H9 (cell line): ENCODE measurements at regions not wholly inside any gene's neighbourhood (a gene's known extent, or its start where the extent isn't known, plus 50 kb on each side); places are given as distances from the start of the nearest gene placed in this dataset.

Experiments
- DNase-seq: peaks from one replicate; pipeline ENCODE4 v3.0.0-alpha.2; 2017
- H2AFZ ChIP-seq: one replicate; pipeline ENCODE4 v1.6.1; 2013; ENCODE audit warnings: mild to moderate bottlenecking, low read length, control low read depth, moderate library complexity
- H2AK5ac ChIP-seq: 2 replicates; pipeline ENCODE4 v1.6.1; 2013; ENCODE audit warnings: low read length, control low read depth, mixed read lengths; ENCODE audit not compliant: insufficient read length
- H2BK120ac ChIP-seq: one replicate; pipeline ENCODE4 v1.6.1; 2013; ENCODE audit warnings: low read depth, mild to moderate bottlenecking, low read length, control low read depth, inconsistent platforms; ENCODE audit not compliant: poor library complexity, severe bottlenecking
- H2BK12ac ChIP-seq: 2 replicates; pipeline ENCODE4 v1.6.1; 2013; ENCODE audit warnings: low read length, control low read depth, mixed read lengths, low read depth; ENCODE audit not compliant: insufficient read length
- H2BK15ac ChIP-seq: 2 replicates; pipeline ENCODE4 v1.6.1; 2013; ENCODE audit warnings: low read depth, low read length, control low read depth
- H2BK20ac ChIP-seq: one replicate; pipeline ENCODE4 v1.6.1; 2013; ENCODE audit warnings: low read depth, mild to moderate bottlenecking, low read length, control low read depth, inconsistent platforms; ENCODE audit not compliant: poor library complexity, severe bottlenecking
- H2BK5ac ChIP-seq: 2 replicates; pipeline ENCODE4 v1.6.1; 2013; ENCODE audit warnings: low read length, control low read depth, mixed read lengths; ENCODE audit not compliant: insufficient read length
- H3K14ac ChIP-seq: 2 replicates; pipeline ENCODE4 v1.6.1; 2013; ENCODE audit warnings: low read length, control low read depth; ENCODE audit not compliant: insufficient read depth
- H3K18ac ChIP-seq: 2 replicates; pipeline ENCODE4 v1.6.1; 2013; ENCODE audit warnings: low read depth, mild to moderate bottlenecking, mixed read lengths, low read length, control low read depth; ENCODE audit not compliant: insufficient read length
- H3K23ac ChIP-seq: 2 replicates; pipeline ENCODE4 v1.6.1; 2013; ENCODE audit warnings: low read length, control low read depth, mixed read lengths, low read depth; ENCODE audit not compliant: insufficient read length
- H3K23me2 ChIP-seq: 2 replicates; pipeline ENCODE4 v1.6.1; 2013; ENCODE audit warnings: low read depth, mild to moderate bottlenecking, mixed read lengths, low read length, control low read depth; ENCODE audit not compliant: insufficient read length, poor library complexity, severe bottlenecking
- H3K27ac ChIP-seq: 2 replicates; pipeline ENCODE4 v1.5.1; 2013; ENCODE audit warnings: low read length, control low read depth, mixed read lengths, low read depth; ENCODE audit not compliant: insufficient read length
- H3K27me3 ChIP-seq: 2 replicates; pipeline ENCODE4 v1.6.1; 2013; ENCODE audit warnings: low read length, control low read depth, inconsistent platforms; ENCODE audit not compliant: insufficient read depth
- H3K4ac ChIP-seq: 2 replicates; pipeline ENCODE4 v1.6.1; 2013; ENCODE audit warnings: low read depth, mild to moderate bottlenecking, control low read depth, inconsistent platforms, low read length, moderate library complexity
- H3K4me1 ChIP-seq: 2 replicates; pipeline ENCODE4 v1.6.1; 2013; ENCODE audit warnings: low read length, control low read depth, inconsistent platforms; ENCODE audit not compliant: insufficient read depth
- H3K4me2 ChIP-seq: 2 replicates; pipeline ENCODE4 v1.6.1; 2013; ENCODE audit warnings: low read length, control low read depth, mixed read lengths; ENCODE audit not compliant: insufficient read length, insufficient read depth
- H3K56ac ChIP-seq: 2 replicates; pipeline ENCODE4 v1.6.1; 2013; ENCODE audit warnings: low read depth, mild to moderate bottlenecking, mixed read lengths, low read length, control low read depth; ENCODE audit not compliant: insufficient read length
- H3K79me1 ChIP-seq: 2 replicates; pipeline ENCODE4 v1.6.1; 2013; ENCODE audit warnings: low read depth, mild to moderate bottlenecking, moderate library complexity, low read length, control low read depth, inconsistent platforms; ENCODE audit not compliant: insufficient read depth, poor library complexity, severe bottlenecking
- H3K79me2 ChIP-seq: 2 replicates; pipeline ENCODE4 v1.6.1; 2013; ENCODE audit warnings: low read length, control low read depth, inconsistent platforms; ENCODE audit not compliant: insufficient read depth
- H3K9ac ChIP-seq: 2 replicates; pipeline ENCODE4 v1.6.1; 2013; ENCODE audit warnings: low read length, control low read depth, mixed read lengths; ENCODE audit not compliant: insufficient read length; ENCODE audit errors: extremely low read depth
- H3K9me3 ChIP-seq: one replicate; pipeline ENCODE4 v1.6.1; 2013; ENCODE audit warnings: low read depth, low read length, inconsistent platforms; ENCODE audit not compliant: control insufficient read depth
- H3T11ph ChIP-seq: one replicate; pipeline ENCODE4 v1.6.1; 2013; ENCODE audit warnings: mild to moderate bottlenecking, low read length, control low read depth, inconsistent platforms
- H4K20me1 ChIP-seq: one replicate; pipeline ENCODE4 v1.6.1; 2013; ENCODE audit not compliant: control insufficient read depth, insufficient read length, insufficient read depth
- H4K5ac ChIP-seq: 2 replicates; pipeline ENCODE4 v1.6.1; 2013; ENCODE audit warnings: low read depth, mild to moderate bottlenecking, mixed read lengths, low read length, control low read depth; ENCODE audit not compliant: insufficient read length
- H4K8ac ChIP-seq: replicated peaks from 2 replicates; pipeline ENCODE4 v1.6.1; 2013; ENCODE audit warnings: low read length, control low read depth, mixed read lengths, low read depth; ENCODE audit not compliant: insufficient read length
- H4K91ac ChIP-seq: 2 replicates; pipeline ENCODE4 v1.6.1; 2013; ENCODE audit warnings: low read depth, mild to moderate bottlenecking, moderate library complexity, mixed read lengths, low read length, control low read depth; ENCODE audit not compliant: insufficient read length
- H3K27ac Mint-ChIP-seq, 3 experiments: 2 replicates in 2 of 3; 3 replicates in 1 of 3; pipeline ENCODE4 v1.8.0; 2020 to 2021; ENCODE audit warnings: mixed read lengths in 3 of 3, mild to moderate bottlenecking in 1 of 3, moderate library complexity in 1 of 3
- H3K27me3 Mint-ChIP-seq: 2 replicates; pipeline ENCODE4 v1.8.0; 2021; ENCODE audit warnings: low read depth, mild to moderate bottlenecking, moderate library complexity, mixed read lengths
- H3K36me3 Mint-ChIP-seq, 3 experiments: 2 replicates in 2 of 3; 3 replicates in 1 of 3; pipeline ENCODE4 v1.8.0; 2020 to 2021; ENCODE audit warnings: low read depth in 3 of 3, mixed read lengths in 3 of 3; ENCODE audit not compliant: insufficient read depth in 1 of 3
- H3K4me1 Mint-ChIP-seq, 2 experiments: 2 replicates each; pipeline ENCODE4 v1.8.0; 2020; ENCODE audit warnings: mixed read lengths in 2 of 2
- H3K4me3 Mint-ChIP-seq, 2 experiments: 2 replicates in 1 of 2; 3 replicates in 1 of 2; pipeline ENCODE4 v1.8.0; 2020 to 2021; ENCODE audit warnings: mild to moderate bottlenecking in 2 of 2, mixed read lengths in 2 of 2, moderate library complexity in 1 of 2
- H3K9me3 Mint-ChIP-seq, 2 experiments: 2 replicates in 1 of 2; 3 replicates in 1 of 2; pipeline ENCODE4 v1.8.0; 2020; ENCODE audit warnings: mild to moderate bottlenecking in 2 of 2, mixed read lengths in 2 of 2, moderate library complexity in 1 of 2
- CTCF ChIP-seq: fragments of 200-600 bp; sonication (generic); conservative IDR thresholded peaks from 3 replicates; pipeline ENCODE4 v1.8.0; 2021; ENCODE audit warnings: antibody characterized with exemption, mild to moderate bottlenecking
- WGBS: extraction: QIAGEN DNeasy Blood & Tissue Kit; methylation state at CpG from one replicate; pipeline ENCODE4 v1.1.7; 2013; ENCODE audit warnings: missing lambda C conversion rate, low lambda C conversion rate, mixed read lengths; ENCODE audit not compliant: insufficient read length; ENCODE audit errors: extremely low coverage; 5-methylcytosine and 5-hydroxymethylcytosine counted together

GRCh38 chr12:92224685-92225331 is 79.2 kb upstream of the BTG1 start:
- Histone ChIP-seq H2BK20ac (no peak overlapping the region), H3K9me3 (no peaks in the 10 kb centered on the region), H3K4me2 (peak overlapping the region; percentile 1), H3K14ac (no peak overlapping the region), H3K4me1 (peaks cover 3% of the 10 kb centered on the region; the same call in 1 of the 2 replicates), H2AFZ (no peak overlapping the region), H4K8ac (no peak overlapping the region), H3K18ac (no peak overlapping the region), H3K27ac (peak overlapping the region; percentile 5), H2BK120ac (no peak overlapping the region), H3T11ph (no peak overlapping the region), H3K27me3 (no peaks in the 10 kb centered on the region), H4K5ac (no peak overlapping the region), H2AK5ac (no peak overlapping the region), H2BK12ac (no peak overlapping the region), H2BK5ac (no peak overlapping the region), H3K23me2 (no peaks in the 10 kb centered on the region), H3K4ac (no peak overlapping the region), H2BK15ac (no peak overlapping the region), H3K23ac (no peak overlapping the region), H3K79me2 (no peaks in the 10 kb centered on the region), H3K79me1 (no peaks in the 10 kb centered on the region), H3K56ac (no peak overlapping the region), H3K9ac (no peak overlapping the region), H4K91ac (no peak overlapping the region), H4K20me1 (no peaks in the 10 kb centered on the region)
- no peak for TF ChIP-seq CTCF
- Mint-ChIP-seq H3K36me3 (no peaks in the 10 kb centered on the region), H3K9me3 (no peaks in the 10 kb centered on the region; a peak in 1 of 5 replicates), H3K27me3 (no peaks in the 10 kb centered on the region), H3K27ac (peak overlapping the region in 2 of 3 experiments; percentile 12 to 76; a peak in 5 of 7 replicates), H3K4me1 (peaks cover 30 to 32% of the 10 kb centered on the region in 2 experiments), H3K4me3 (no peak overlapping the region)
- no peak for DNase-seq
- no CpG with 5 or more reads among the region's 6 CpGs for WGBS
